ENCODE measurements at regions not wholly inside any gene's neighbourhood (a gene's known extent, or its start where the extent isn't known, plus 50 kb on each side); places are given as distances from the start of the nearest gene placed in this dataset.

GRCh38 chr5:120088412-120088811 is 375.7 kb upstream of the PRR16 start:
- Histone ChIP-seq H3K4me3 (no peak overlapping the region), H3K9me3 (no peaks in the 10 kb centered on the region), H3K4me1 (ENCODE audit: control insufficient read depth in 1 of 2, low read depth in 2 of 2) (peaks cover 0 to 14% of the 10 kb centered on the region in 2 donors), H3K36me3 (no peaks in the 10 kb centered on the region), H3K27ac (no peak overlapping the region), H3K27me3 (replicated peaks; ENCODE audit: insufficient read depth) (no peaks in the 10 kb centered on the region)
- DNase-seq (ENCODE audit: low spot score) (no peak), ATAC-seq (ENCODE audit: insufficient number of reproducible peaks, low FRiP score, low read depth) (no peak)
- TF ChIP-seq, protein P1, sequence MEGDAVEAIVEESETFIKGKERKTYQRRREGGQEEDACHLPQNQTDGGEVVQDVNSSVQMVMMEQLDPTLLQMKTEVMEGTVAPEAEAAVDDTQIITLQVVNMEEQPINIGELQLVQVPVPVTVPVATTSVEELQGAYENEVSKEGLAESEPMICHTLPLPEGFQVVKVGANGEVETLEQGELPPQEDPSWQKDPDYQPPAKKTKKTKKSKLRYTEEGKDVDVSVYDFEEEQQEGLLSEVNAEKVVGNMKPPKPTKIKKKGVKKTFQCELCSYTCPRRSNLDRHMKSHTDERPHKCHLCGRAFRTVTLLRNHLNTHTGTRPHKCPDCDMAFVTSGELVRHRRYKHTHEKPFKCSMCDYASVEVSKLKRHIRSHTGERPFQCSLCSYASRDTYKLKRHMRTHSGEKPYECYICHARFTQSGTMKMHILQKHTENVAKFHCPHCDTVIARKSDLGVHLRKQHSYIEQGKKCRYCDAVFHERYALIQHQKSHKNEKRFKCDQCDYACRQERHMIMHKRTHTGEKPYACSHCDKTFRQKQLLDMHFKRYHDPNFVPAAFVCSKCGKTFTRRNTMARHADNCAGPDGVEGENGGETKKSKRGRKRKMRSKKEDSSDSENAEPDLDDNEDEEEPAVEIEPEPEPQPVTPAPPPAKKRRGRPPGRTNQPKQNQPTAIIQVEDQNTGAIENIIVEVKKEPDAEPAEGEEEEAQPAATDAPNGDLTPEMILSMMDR (IDR thresholded peaks at IDR 0.05), result no peak

GRCh38 chr5:120088836-120089235 is 375.3 kb upstream of the PRR16 start:
- Histone ChIP-seq H3K4me3 (no peak overlapping the region), H3K27me3 (replicated peaks; ENCODE audit: insufficient read depth) (no peaks in the 10 kb centered on the region), H3K27ac (no peak overlapping the region), H3K4me1 (ENCODE audit: control insufficient read depth in 1 of 2, low read depth in 2 of 2) (peaks cover 0 to 11% of the 10 kb centered on the region in 2 donors), H3K9me3 (no peaks in the 10 kb centered on the region), H3K36me3 (no peaks in the 10 kb centered on the region)
- ATAC-seq (ENCODE audit: insufficient number of reproducible peaks, low FRiP score, low read depth), result no peak
- TF ChIP-seq, protein P1 (IDR thresholded peaks at IDR 0.05), result no peak
- DNase-seq (ENCODE audit: low spot score), result no peak

DNA sequence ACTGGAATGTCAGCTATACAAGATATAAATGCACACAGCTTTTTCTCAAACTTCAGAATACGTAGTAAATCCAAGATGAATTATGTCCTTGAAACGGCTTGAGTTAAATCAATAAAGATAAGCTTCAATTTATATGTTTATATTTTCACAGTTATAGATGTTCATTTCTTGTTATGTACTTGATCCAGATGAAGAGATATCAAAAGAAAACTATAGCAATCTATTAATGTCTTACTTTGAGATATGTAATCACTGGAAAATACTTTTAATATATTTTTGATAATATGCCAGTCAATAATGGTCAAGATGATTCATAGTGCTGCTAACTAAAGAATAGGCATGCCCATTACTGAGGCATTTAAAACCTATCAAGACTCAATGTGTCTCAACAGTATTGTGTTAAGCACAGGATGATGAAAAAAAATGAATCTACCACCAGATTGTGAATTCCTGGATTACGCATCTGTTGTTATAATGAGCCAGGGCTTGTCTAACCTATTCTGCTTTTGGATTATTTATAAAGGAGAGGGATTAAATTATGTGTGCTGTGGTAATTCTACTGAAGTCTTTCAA is 372.6 kb upstream of the PRR16 start:
- H3K27me3 ChIP-seq (replicated peaks; ENCODE audit: insufficient read depth), result no peaks in the 10 kb centered on the region
- no peak overlapping the region for H3K27ac ChIP-seq
- H3K4me1 ChIP-seq (ENCODE audit: control insufficient read depth in 1 of 2, low read depth in 2 of 2), result no peaks in the 10 kb centered on the region
- TF ChIP-seq, protein P1 (IDR thresholded peaks at IDR 0.05), result no peak
- no peak overlapping the region for H3K4me3 ChIP-seq
- no peak for ATAC-seq (ENCODE audit: insufficient number of reproducible peaks, low FRiP score, low read depth)
- no peaks in the 10 kb centered on the region for H3K9me3 ChIP-seq
- H3K36me3 ChIP-seq, result no peaks in the 10 kb centered on the region
- DNase-seq (ENCODE audit: low spot score), result no peak

DNA sequence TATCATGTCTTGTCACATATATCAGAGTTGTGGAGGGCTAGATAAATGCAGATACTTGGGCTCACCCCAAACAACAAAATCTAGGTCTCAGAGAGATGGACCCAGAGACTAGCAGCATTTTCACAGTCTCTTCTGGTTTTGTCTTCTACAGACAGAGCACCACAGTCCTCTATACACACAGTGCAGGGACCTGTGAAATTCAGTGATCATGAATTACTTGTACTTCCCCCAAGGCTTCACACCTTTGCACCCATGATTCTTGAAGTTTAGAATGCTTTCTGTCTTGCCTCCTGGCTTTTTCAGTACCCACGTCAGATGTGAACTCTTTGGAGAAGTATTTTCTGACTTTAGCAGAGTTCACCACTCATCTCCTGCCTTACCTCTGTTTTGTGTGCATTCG is 371.5 kb upstream of the PRR16 start:
- no peaks in the 10 kb centered on the region for H3K36me3 ChIP-seq
- TF ChIP-seq, protein P1 (IDR thresholded peaks at IDR 0.05), result no peak
- H3K4me1 ChIP-seq (ENCODE audit: control insufficient read depth in 1 of 2, low read depth in 2 of 2), result peaks cover 0 to 2% of the 10 kb centered on the region in 2 donors
- H3K27ac ChIP-seq, result no peak overlapping the region
- no peaks in the 10 kb centered on the region for H3K9me3 ChIP-seq
- DNase-seq (ENCODE audit: low spot score), result no peak
- no peak overlapping the region for H3K4me3 ChIP-seq
- no peaks in the 10 kb centered on the region for H3K27me3 ChIP-seq (replicated peaks; ENCODE audit: insufficient read depth)
- no peak for ATAC-seq (ENCODE audit: insufficient number of reproducible peaks, low FRiP score, low read depth)

DNA sequence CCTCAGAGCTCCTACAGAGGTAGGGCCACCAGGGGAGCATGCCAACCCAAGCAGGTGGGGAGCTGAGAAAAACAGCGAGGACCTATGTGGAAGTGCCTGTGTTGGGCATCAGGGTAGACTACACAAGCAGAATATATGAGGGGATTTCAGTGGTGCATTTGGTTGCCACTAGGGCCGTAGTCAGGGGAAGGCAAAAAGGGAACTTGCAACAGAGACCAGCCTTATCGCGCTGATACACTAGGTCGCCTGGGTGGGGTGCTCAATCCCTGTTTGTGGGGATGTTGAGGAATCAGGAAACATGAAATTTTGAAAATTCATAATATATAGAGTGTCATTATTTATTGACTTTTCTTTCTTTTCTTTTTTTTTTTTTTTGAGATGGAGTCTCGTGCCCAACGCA is 370.9 kb upstream of the PRR16 start:
- Histone ChIP-seq H3K9me3 (no peaks in the 10 kb centered on the region), H3K4me1 (ENCODE audit: control insufficient read depth in 1 of 2, low read depth in 2 of 2) (peaks cover 0 to 2% of the 10 kb centered on the region in 2 donors), H3K4me3 (no peak overlapping the region), H3K27me3 (replicated peaks; ENCODE audit: insufficient read depth) (no peaks in the 10 kb centered on the region), H3K36me3 (no peaks in the 10 kb centered on the region), H3K27ac (no peak overlapping the region)
- ATAC-seq (ENCODE audit: insufficient number of reproducible peaks, low FRiP score, low read depth) (no peak), DNase-seq (ENCODE audit: low spot score) (no peak)
- TF ChIP-seq, protein P1 (IDR thresholded peaks at IDR 0.05), result no peak
